ENCODE measurements at regions not wholly inside any gene's neighbourhood (a gene's known extent, or its start where the extent isn't known, plus 50 kb on each side); places are given as distances from the start of the nearest gene placed in this dataset.

DNA sequence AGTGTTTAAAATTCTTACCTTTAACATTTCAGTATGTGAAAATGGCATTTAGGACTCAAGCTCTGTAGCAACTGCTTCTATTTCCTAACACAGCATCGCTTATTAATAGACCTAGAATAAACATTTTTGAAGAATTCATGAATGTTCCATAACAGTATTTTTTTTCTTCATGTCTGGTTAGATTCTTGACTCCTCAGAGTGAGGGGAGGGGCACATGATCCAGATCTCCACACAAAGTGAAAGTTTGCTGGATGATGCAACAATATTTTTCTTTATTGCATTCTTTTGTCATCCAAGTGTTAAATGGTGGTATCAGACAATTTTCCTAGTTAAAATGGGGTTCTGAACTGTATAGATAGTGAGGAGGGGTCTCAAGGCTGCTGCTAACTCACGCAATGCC is 130.8 kb upstream of the MAN2A1 start:
- TF ChIP-seq CTCF (conservative IDR thresholded peaks at IDR 0.05; ENCODE audit: low read depth, low read length) (no peak), EZH2 (IDR thresholded peaks at IDR 0.05; ENCODE audit: borderline replicate concordance, low read depth, low read length, poor library complexity, severe bottlenecking) (no peak)
